H9 (cell line): ENCODE measurements at regions not wholly inside any gene's neighbourhood (a gene's known extent, or its start where the extent isn't known, plus 50 kb on each side); places are given as distances from the start of the nearest gene placed in this dataset.

Experiments used
- DNase-seq: peaks from one replicate; pipeline ENCODE4 v3.0.0-alpha.2; 2017
- H2AFZ ChIP-seq: one replicate; pipeline ENCODE4 v1.6.1; 2013; ENCODE audit warnings: mild to moderate bottlenecking, low read length, control low read depth, moderate library complexity
- H2AK5ac ChIP-seq: 2 replicates; pipeline ENCODE4 v1.6.1; 2013; ENCODE audit warnings: low read length, control low read depth, mixed read lengths; ENCODE audit not compliant: insufficient read length
- H2BK120ac ChIP-seq: one replicate; pipeline ENCODE4 v1.6.1; 2013; ENCODE audit warnings: low read depth, mild to moderate bottlenecking, low read length, control low read depth, inconsistent platforms; ENCODE audit not compliant: poor library complexity, severe bottlenecking
- H2BK12ac ChIP-seq: 2 replicates; pipeline ENCODE4 v1.6.1; 2013; ENCODE audit warnings: low read length, control low read depth, mixed read lengths, low read depth; ENCODE audit not compliant: insufficient read length
- H2BK15ac ChIP-seq: 2 replicates; pipeline ENCODE4 v1.6.1; 2013; ENCODE audit warnings: low read depth, low read length, control low read depth
- H2BK20ac ChIP-seq: one replicate; pipeline ENCODE4 v1.6.1; 2013; ENCODE audit warnings: low read depth, mild to moderate bottlenecking, low read length, control low read depth, inconsistent platforms; ENCODE audit not compliant: poor library complexity, severe bottlenecking
- H2BK5ac ChIP-seq: 2 replicates; pipeline ENCODE4 v1.6.1; 2013; ENCODE audit warnings: low read length, control low read depth, mixed read lengths; ENCODE audit not compliant: insufficient read length
- H3K14ac ChIP-seq: 2 replicates; pipeline ENCODE4 v1.6.1; 2013; ENCODE audit warnings: low read length, control low read depth; ENCODE audit not compliant: insufficient read depth
- H3K18ac ChIP-seq: 2 replicates; pipeline ENCODE4 v1.6.1; 2013; ENCODE audit warnings: low read depth, mild to moderate bottlenecking, mixed read lengths, low read length, control low read depth; ENCODE audit not compliant: insufficient read length
- H3K23ac ChIP-seq: 2 replicates; pipeline ENCODE4 v1.6.1; 2013; ENCODE audit warnings: low read length, control low read depth, mixed read lengths, low read depth; ENCODE audit not compliant: insufficient read length
- H3K23me2 ChIP-seq: 2 replicates; pipeline ENCODE4 v1.6.1; 2013; ENCODE audit warnings: low read depth, mild to moderate bottlenecking, mixed read lengths, low read length, control low read depth; ENCODE audit not compliant: insufficient read length, poor library complexity, severe bottlenecking
- H3K27ac ChIP-seq: 2 replicates; pipeline ENCODE4 v1.5.1; 2013; ENCODE audit warnings: low read length, control low read depth, mixed read lengths, low read depth; ENCODE audit not compliant: insufficient read length
- H3K27me3 ChIP-seq: 2 replicates; pipeline ENCODE4 v1.6.1; 2013; ENCODE audit warnings: low read length, control low read depth, inconsistent platforms; ENCODE audit not compliant: insufficient read depth
- H3K4ac ChIP-seq: 2 replicates; pipeline ENCODE4 v1.6.1; 2013; ENCODE audit warnings: low read depth, mild to moderate bottlenecking, control low read depth, inconsistent platforms, low read length, moderate library complexity
- H3K4me1 ChIP-seq: 2 replicates; pipeline ENCODE4 v1.6.1; 2013; ENCODE audit warnings: low read length, control low read depth, inconsistent platforms; ENCODE audit not compliant: insufficient read depth
- H3K4me2 ChIP-seq: 2 replicates; pipeline ENCODE4 v1.6.1; 2013; ENCODE audit warnings: low read length, control low read depth, mixed read lengths; ENCODE audit not compliant: insufficient read length, insufficient read depth
- H3K56ac ChIP-seq: 2 replicates; pipeline ENCODE4 v1.6.1; 2013; ENCODE audit warnings: low read depth, mild to moderate bottlenecking, mixed read lengths, low read length, control low read depth; ENCODE audit not compliant: insufficient read length
- H3K79me1 ChIP-seq: 2 replicates; pipeline ENCODE4 v1.6.1; 2013; ENCODE audit warnings: low read depth, mild to moderate bottlenecking, moderate library complexity, low read length, control low read depth, inconsistent platforms; ENCODE audit not compliant: insufficient read depth, poor library complexity, severe bottlenecking
- H3K79me2 ChIP-seq: 2 replicates; pipeline ENCODE4 v1.6.1; 2013; ENCODE audit warnings: low read length, control low read depth, inconsistent platforms; ENCODE audit not compliant: insufficient read depth
- H3K9ac ChIP-seq: 2 replicates; pipeline ENCODE4 v1.6.1; 2013; ENCODE audit warnings: low read length, control low read depth, mixed read lengths; ENCODE audit not compliant: insufficient read length; ENCODE audit errors: extremely low read depth
- H3K9me3 ChIP-seq: one replicate; pipeline ENCODE4 v1.6.1; 2013; ENCODE audit warnings: low read depth, low read length, inconsistent platforms; ENCODE audit not compliant: control insufficient read depth
- H3T11ph ChIP-seq: one replicate; pipeline ENCODE4 v1.6.1; 2013; ENCODE audit warnings: mild to moderate bottlenecking, low read length, control low read depth, inconsistent platforms
- H4K20me1 ChIP-seq: one replicate; pipeline ENCODE4 v1.6.1; 2013; ENCODE audit not compliant: control insufficient read depth, insufficient read length, insufficient read depth
- H4K5ac ChIP-seq: 2 replicates; pipeline ENCODE4 v1.6.1; 2013; ENCODE audit warnings: low read depth, mild to moderate bottlenecking, mixed read lengths, low read length, control low read depth; ENCODE audit not compliant: insufficient read length
- H4K8ac ChIP-seq: replicated peaks from 2 replicates; pipeline ENCODE4 v1.6.1; 2013; ENCODE audit warnings: low read length, control low read depth, mixed read lengths, low read depth; ENCODE audit not compliant: insufficient read length
- H4K91ac ChIP-seq: 2 replicates; pipeline ENCODE4 v1.6.1; 2013; ENCODE audit warnings: low read depth, mild to moderate bottlenecking, moderate library complexity, mixed read lengths, low read length, control low read depth; ENCODE audit not compliant: insufficient read length
- H3K27ac Mint-ChIP-seq, 3 experiments: 2 replicates in 2 of 3; 3 replicates in 1 of 3; pipeline ENCODE4 v1.8.0; 2020 to 2021; ENCODE audit warnings: mixed read lengths in 3 of 3, mild to moderate bottlenecking in 1 of 3, moderate library complexity in 1 of 3
- H3K27me3 Mint-ChIP-seq: 2 replicates; pipeline ENCODE4 v1.8.0; 2021; ENCODE audit warnings: low read depth, mild to moderate bottlenecking, moderate library complexity, mixed read lengths
- H3K36me3 Mint-ChIP-seq, 3 experiments: 2 replicates in 2 of 3; 3 replicates in 1 of 3; pipeline ENCODE4 v1.8.0; 2020 to 2021; ENCODE audit warnings: low read depth in 3 of 3, mixed read lengths in 3 of 3; ENCODE audit not compliant: insufficient read depth in 1 of 3
- H3K4me1 Mint-ChIP-seq, 2 experiments: 2 replicates each; pipeline ENCODE4 v1.8.0; 2020; ENCODE audit warnings: mixed read lengths in 2 of 2
- H3K4me3 Mint-ChIP-seq, 2 experiments: 2 replicates in 1 of 2; 3 replicates in 1 of 2; pipeline ENCODE4 v1.8.0; 2020 to 2021; ENCODE audit warnings: mild to moderate bottlenecking in 2 of 2, mixed read lengths in 2 of 2, moderate library complexity in 1 of 2
- H3K9me3 Mint-ChIP-seq, 2 experiments: 2 replicates in 1 of 2; 3 replicates in 1 of 2; pipeline ENCODE4 v1.8.0; 2020; ENCODE audit warnings: mild to moderate bottlenecking in 2 of 2, mixed read lengths in 2 of 2, moderate library complexity in 1 of 2
- WGBS: extraction: QIAGEN DNeasy Blood & Tissue Kit; methylation state at CpG from one replicate; pipeline ENCODE4 v1.1.7; 2013; ENCODE audit warnings: missing lambda C conversion rate, low lambda C conversion rate, mixed read lengths; ENCODE audit not compliant: insufficient read length; ENCODE audit errors: extremely low coverage; 5-methylcytosine and 5-hydroxymethylcytosine counted together
- TF ChIP-seq, protein P1 (sequence below): fragments of 200-600 bp; sonication (generic); conservative IDR thresholded peaks from 3 replicates; pipeline ENCODE4 v1.8.0; 2021; ENCODE audit warnings: antibody characterized with exemption, mild to moderate bottlenecking

DNA sequence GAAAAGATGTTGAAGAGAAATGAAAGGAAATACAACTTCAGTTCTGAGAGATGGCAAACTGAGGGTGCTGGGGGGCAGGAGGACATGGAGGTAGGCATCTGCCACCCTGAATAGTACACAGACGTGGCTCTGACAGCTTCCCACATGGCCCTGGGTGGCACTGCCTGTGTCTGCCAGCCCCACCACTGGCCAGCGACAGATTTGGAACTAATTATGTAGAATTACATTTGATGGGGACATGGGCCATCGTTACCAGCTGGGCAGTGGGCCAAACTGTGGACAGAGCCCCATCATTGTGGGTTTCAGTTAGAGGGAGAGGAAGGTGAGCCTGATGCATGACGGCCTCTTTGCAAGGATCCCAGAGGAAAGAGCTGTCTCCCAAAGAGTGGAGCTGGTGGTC, 216.0 kb upstream of the HAAO start:
- no peak overlapping the region for H3K56ac ChIP-seq

More for the DNA sequence above, 216.0 kb upstream of the HAAO start:
- H3K27ac Mint-ChIP-seq: no peak overlapping the region
- Histone ChIP-seq H3K27me3 (no peaks in the 10 kb centered on the region), H2BK15ac (no peak overlapping the region), H3K9me3 (no peaks in the 10 kb centered on the region), H2AFZ (no peak overlapping the region), H3K23me2 (no peaks in the 10 kb centered on the region), H4K5ac (no peak overlapping the region), H4K20me1 (no peaks in the 10 kb centered on the region), H2BK120ac (no peak overlapping the region), H3T11ph (no peak overlapping the region), H3K27ac (no peak overlapping the region), H3K4me1 (no peaks in the 10 kb centered on the region), H2AK5ac (no peak overlapping the region), H3K9ac (no peak overlapping the region), H2BK12ac (no peak overlapping the region), H3K4ac (no peak overlapping the region), H3K23ac (no peak overlapping the region), H2BK5ac (no peak overlapping the region), H3K4me2 (no peak overlapping the region), H2BK20ac (no peak overlapping the region), H4K91ac (no peak overlapping the region), H3K18ac (no peak overlapping the region), H3K79me2 (no peaks in the 10 kb centered on the region), H4K8ac (no peak overlapping the region), H3K14ac (no peak overlapping the region), H3K79me1 (no peaks in the 10 kb centered on the region)
- DNase-seq: no peak
- peaks cover 6 to 7% of the 10 kb centered on the region in 2 experiments; a peak in 4 of 5 replicates for H3K9me3 Mint-ChIP-seq
- TF ChIP-seq, protein P1, sequence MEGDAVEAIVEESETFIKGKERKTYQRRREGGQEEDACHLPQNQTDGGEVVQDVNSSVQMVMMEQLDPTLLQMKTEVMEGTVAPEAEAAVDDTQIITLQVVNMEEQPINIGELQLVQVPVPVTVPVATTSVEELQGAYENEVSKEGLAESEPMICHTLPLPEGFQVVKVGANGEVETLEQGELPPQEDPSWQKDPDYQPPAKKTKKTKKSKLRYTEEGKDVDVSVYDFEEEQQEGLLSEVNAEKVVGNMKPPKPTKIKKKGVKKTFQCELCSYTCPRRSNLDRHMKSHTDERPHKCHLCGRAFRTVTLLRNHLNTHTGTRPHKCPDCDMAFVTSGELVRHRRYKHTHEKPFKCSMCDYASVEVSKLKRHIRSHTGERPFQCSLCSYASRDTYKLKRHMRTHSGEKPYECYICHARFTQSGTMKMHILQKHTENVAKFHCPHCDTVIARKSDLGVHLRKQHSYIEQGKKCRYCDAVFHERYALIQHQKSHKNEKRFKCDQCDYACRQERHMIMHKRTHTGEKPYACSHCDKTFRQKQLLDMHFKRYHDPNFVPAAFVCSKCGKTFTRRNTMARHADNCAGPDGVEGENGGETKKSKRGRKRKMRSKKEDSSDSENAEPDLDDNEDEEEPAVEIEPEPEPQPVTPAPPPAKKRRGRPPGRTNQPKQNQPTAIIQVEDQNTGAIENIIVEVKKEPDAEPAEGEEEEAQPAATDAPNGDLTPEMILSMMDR: no peak
- peaks cover 0 to 6% (median 0%) of the 10 kb centered on the region in 3 experiments; a peak in 2 of 7 replicates for H3K36me3 Mint-ChIP-seq
- H3K27me3 Mint-ChIP-seq: no peaks in the 10 kb centered on the region; the same call in 1 of the 2 replicates
- no peak overlapping the region for H3K4me3 Mint-ChIP-seq
- peaks cover 9% of the 10 kb centered on the region in 2 experiments for H3K4me1 Mint-ChIP-seq
- WGBS: no CpG with 5 or more reads among the region's 4 CpGs
